SK-N-SH (cell line): ENCODE measurements at regions not wholly inside any gene's neighbourhood (a gene's known extent, or its start where the extent isn't known, plus 50 kb on each side); places are given as distances from the start of the nearest gene placed in this dataset.

ENCODE experiments used
- CTCF ChIP-seq: fragments of 200-600 bp; sonication (generic); IDR thresholded peaks from 2 replicates; pipeline ENCODE4 v1.6.1; 2017; ENCODE audit warnings: antibody characterized with exemption, mild to moderate bottlenecking, moderate library complexity
- IRF3 ChIP-seq: fragments of 150-350 bp; IDR thresholded peaks from 2 replicates; pipeline ENCODE4 v1.6.1; 2016; ENCODE audit warnings: mild to moderate bottlenecking, low read depth, low read length
- MAX ChIP-seq: IDR thresholded peaks from 2 replicates; pipeline ENCODE4 v1.4.0; 2012; ENCODE audit warnings: low read depth
- MXI1 ChIP-seq: IDR thresholded peaks from 2 replicates; pipeline ENCODE4 v1.6.1; 2012; ENCODE audit warnings: mild to moderate bottlenecking, low read depth, low read length, improper control_type of control experiment
- NRF1 ChIP-seq: IDR thresholded peaks from 2 replicates; pipeline ENCODE4 v1.6.1; 2012; ENCODE audit warnings: low read depth, mild to moderate bottlenecking, low read length
- SMC3 ChIP-seq: IDR thresholded peaks from 2 replicates; pipeline ENCODE4 v1.6.1; 2012; ENCODE audit warnings: low read depth, low read length, improper control_type of control experiment
- TCF12 ChIP-seq: IDR thresholded peaks from 2 replicates; pipeline ENCODE4 v1.4.0; 2012
- ZBTB33 ChIP-seq: IDR thresholded peaks from 2 replicates; pipeline ENCODE4 v1.4.0; 2012; ENCODE audit warnings: low read depth, borderline replicate concordance

DNA sequence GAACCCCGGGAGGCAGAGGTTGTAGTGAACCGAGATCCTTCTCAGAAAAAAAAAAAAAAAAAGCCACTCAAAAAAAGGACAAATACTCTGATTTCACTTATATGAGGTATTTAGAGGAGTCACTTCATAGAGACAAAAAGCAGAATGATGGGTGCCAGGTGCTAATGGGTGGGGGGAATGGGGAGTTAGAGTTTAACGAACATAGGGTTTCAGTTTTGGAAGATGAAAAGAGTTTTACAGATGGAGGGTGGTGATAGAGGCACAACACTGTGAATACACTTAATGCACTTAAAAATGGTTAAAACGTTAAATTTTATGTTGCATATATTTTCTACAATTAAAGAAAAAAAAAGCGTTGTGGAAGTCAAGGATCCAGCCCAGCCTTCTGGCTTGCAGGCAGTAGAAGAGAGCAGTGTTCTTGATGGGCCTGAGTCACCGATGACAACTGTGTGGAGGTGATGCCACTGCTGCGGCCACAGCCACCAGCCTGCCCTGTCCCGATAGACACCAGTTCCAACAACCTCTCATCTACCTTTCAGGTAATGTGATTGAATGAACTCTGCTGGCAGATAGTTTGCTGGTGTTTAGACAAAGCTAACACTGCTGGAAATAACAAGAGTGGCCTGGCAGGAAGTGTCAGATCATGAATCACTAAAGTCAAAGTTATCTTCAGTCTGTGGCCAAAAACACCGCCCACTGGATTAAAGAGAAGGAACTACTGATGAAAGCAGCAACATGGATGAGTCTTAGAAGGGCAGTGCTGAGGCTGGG lies 49.9 kb upstream of the COX10 start (continued):
- TF ChIP-seq SMC3 (no peak), MXI1 (no peak), ZBTB33 (no peak), IRF3 (no peak), NRF1 (no peak), CTCF (no peak), MAX (no peak), TCF12 (no peak)
